IPS-18a (cell line): ENCODE measurements at regions not wholly inside any gene's neighbourhood (a gene's known extent, or its start where the extent isn't known, plus 50 kb on each side); places are given as distances from the start of the nearest gene placed in this dataset.

Source experiments
- H3K27ac ChIP-seq: one replicate; pipeline ENCODE4 v1.5.1; 2013; ENCODE audit warnings: low read length
- H3K27me3 ChIP-seq: one replicate; pipeline ENCODE4 v1.6.1; 2013; ENCODE audit warnings: mild to moderate bottlenecking, low read length; ENCODE audit not compliant: control insufficient read depth, insufficient read depth
- H3K36me3 ChIP-seq: one replicate; pipeline ENCODE4 v1.6.1; 2013; ENCODE audit warnings: low read depth, low read length; ENCODE audit not compliant: control insufficient read depth
- H3K4me1 ChIP-seq: one replicate; pipeline ENCODE4 v1.6.1; 2013; ENCODE audit warnings: low read depth, low read length; ENCODE audit not compliant: control insufficient read depth
- H3K4me3 ChIP-seq: one replicate; pipeline ENCODE4 v1.5.1; 2013; ENCODE audit warnings: low read length
- H3K9ac ChIP-seq: one replicate; pipeline ENCODE4 v1.6.1; 2013; ENCODE audit warnings: mild to moderate bottlenecking, low read length, moderate library complexity
- H3K9me3 ChIP-seq: one replicate; pipeline ENCODE4 v1.6.1; 2013; ENCODE audit warnings: low read depth, low read length; ENCODE audit not compliant: control insufficient read depth

DNA sequence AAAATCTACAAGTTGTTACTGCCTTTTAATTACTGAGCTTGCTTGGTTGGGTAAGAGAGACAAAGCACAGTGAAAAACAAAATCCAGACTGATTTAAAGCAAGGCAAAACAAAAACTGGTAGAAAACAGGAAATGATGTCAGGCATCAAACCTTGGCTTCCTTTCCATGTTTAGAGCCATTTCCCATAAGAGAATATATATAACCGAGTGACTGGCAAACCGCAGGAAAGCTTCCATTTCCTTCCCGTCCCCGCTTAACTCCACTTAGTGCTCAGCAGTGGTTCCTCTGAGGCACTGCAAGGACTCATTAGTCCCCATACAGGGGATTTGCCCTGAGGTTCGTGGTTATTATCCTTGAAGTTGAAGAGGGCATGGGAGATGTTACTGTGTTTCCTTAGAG lies 446.3 kb downstream of the LPIN1 start:
- no peak overlapping the region for H3K9ac ChIP-seq
- no peaks in the 10 kb centered on the region for H3K4me1 ChIP-seq
- no peak overlapping the region for H3K27ac ChIP-seq
- no peaks in the 10 kb centered on the region for H3K27me3 ChIP-seq
- no peak overlapping the region for H3K4me3 ChIP-seq
- no peaks in the 10 kb centered on the region for H3K36me3 ChIP-seq
- no peaks in the 10 kb centered on the region for H3K9me3 ChIP-seq

DNA sequence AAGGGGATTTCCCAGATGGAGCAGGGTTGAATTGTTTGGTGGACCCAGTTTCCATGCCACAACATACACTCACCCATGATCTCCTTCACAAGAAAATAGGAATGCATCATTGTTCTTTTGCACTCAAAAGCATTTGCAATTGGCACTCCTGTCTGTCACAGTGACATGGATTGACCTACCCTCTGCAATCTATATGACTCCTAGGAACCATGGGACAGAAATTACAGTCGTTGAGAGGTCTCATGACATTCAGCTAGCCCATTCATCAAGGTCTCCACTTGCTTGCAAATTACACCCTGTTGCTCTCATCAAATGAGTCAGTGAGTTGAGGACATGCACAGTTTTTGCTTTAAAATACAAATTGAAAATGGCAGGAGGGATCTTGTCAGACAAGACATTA lies 448.5 kb downstream of the LPIN1 start:
- no peaks in the 10 kb centered on the region for H3K27me3 ChIP-seq
- no peaks in the 10 kb centered on the region for H3K36me3 ChIP-seq
- no peak overlapping the region for H3K4me3 ChIP-seq
- H3K9me3 ChIP-seq, result no peaks in the 10 kb centered on the region
- no peaks in the 10 kb centered on the region for H3K4me1 ChIP-seq
- no peak overlapping the region for H3K27ac ChIP-seq
- H3K9ac ChIP-seq, result no peak overlapping the region

- H3K9me3 ChIP-seq, result no peaks in the 10 kb centered on the region
- no peak overlapping the region for H3K9ac ChIP-seq
- H3K27me3 ChIP-seq, result no peaks in the 10 kb centered on the region
- no peaks in the 10 kb centered on the region for H3K4me1 ChIP-seq
- H3K36me3 ChIP-seq, result no peaks in the 10 kb centered on the region
- H3K27ac ChIP-seq, result no peak overlapping the region
- H3K4me3 ChIP-seq, result no peak overlapping the region
These were observed 450.1 kb downstream of the LPIN1 start for GRCh38 chr2:12196495-12196894.

GRCh38 chr2:12197133-12197532 lies 450.7 kb downstream of the LPIN1 start:
- no peaks in the 10 kb centered on the region for H3K4me1 ChIP-seq
- no peak overlapping the region for H3K4me3 ChIP-seq
- no peak overlapping the region for H3K27ac ChIP-seq
- no peaks in the 10 kb centered on the region for H3K9me3 ChIP-seq
- H3K36me3 ChIP-seq, result no peaks in the 10 kb centered on the region
- H3K9ac ChIP-seq, result no peak overlapping the region
- no peaks in the 10 kb centered on the region for H3K27me3 ChIP-seq

- H3K9me3 ChIP-seq, result no peaks in the 10 kb centered on the region
- H3K36me3 ChIP-seq, result no peaks in the 10 kb centered on the region
- no peaks in the 10 kb centered on the region for H3K4me1 ChIP-seq
- no peaks in the 10 kb centered on the region for H3K27me3 ChIP-seq
- H3K9ac ChIP-seq, result no peak overlapping the region
- no peak overlapping the region for H3K27ac ChIP-seq
- H3K4me3 ChIP-seq, result no peak overlapping the region
These were observed 453.2 kb downstream of the LPIN1 start for GRCh38 chr2:12199491-12200211.

DNA sequence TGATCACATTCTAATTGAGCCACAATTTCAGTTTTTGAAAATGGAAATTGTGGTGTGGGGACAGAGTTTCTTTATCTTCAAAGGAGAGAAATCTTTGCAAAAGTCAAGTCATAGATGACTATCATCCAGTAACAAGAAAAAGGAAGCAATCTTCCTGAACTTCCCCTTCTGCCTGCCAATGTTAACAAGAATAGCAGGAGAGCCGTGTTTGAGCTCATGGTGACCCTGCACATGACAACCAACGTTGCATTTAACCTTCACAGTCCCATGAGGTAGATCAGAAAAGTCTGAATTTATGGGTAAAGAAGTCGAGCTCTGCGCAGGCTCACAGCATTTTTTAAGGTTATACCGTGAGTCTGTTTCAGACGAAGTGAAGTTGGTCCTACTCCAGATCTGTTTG lies 454.9 kb downstream of the LPIN1 start:
- Histone ChIP-seq H3K4me3 (no peak overlapping the region), H3K9ac (no peak overlapping the region), H3K27ac (no peak overlapping the region), H3K9me3 (no peaks in the 10 kb centered on the region), H3K36me3 (no peaks in the 10 kb centered on the region), H3K27me3 (no peaks in the 10 kb centered on the region), H3K4me1 (no peaks in the 10 kb centered on the region)

- Histone ChIP-seq H3K4me1 (no peaks in the 10 kb centered on the region), H3K36me3 (no peaks in the 10 kb centered on the region), H3K9ac (no peak overlapping the region), H3K9me3 (no peaks in the 10 kb centered on the region), H3K27me3 (no peaks in the 10 kb centered on the region), H3K4me3 (no peak overlapping the region), H3K27ac (no peak overlapping the region)
These were observed 456.1 kb downstream of the LPIN1 start for GRCh38 chr2:12202313-12203075.

- no peaks in the 10 kb centered on the region for H3K36me3 ChIP-seq
- H3K9me3 ChIP-seq, result no peaks in the 10 kb centered on the region
- no peaks in the 10 kb centered on the region for H3K4me1 ChIP-seq
- no peak overlapping the region for H3K4me3 ChIP-seq
- H3K27ac ChIP-seq, result no peak overlapping the region
- H3K9ac ChIP-seq, result no peak overlapping the region
- no peaks in the 10 kb centered on the region for H3K27me3 ChIP-seq
These were observed 457.1 kb downstream of the LPIN1 start for GRCh38 chr2:12203528-12203927.

GRCh38 chr2:12205086-12205485 lies 458.7 kb downstream of the LPIN1 start:
- no peaks in the 10 kb centered on the region for H3K27me3 ChIP-seq
- no peak overlapping the region for H3K27ac ChIP-seq
- no peaks in the 10 kb centered on the region for H3K36me3 ChIP-seq
- no peak overlapping the region for H3K9ac ChIP-seq
- H3K4me1 ChIP-seq, result no peaks in the 10 kb centered on the region
- H3K4me3 ChIP-seq, result no peak overlapping the region
- H3K9me3 ChIP-seq, result no peaks in the 10 kb centered on the region

- H3K36me3 ChIP-seq, result no peaks in the 10 kb centered on the region
- H3K4me1 ChIP-seq, result peaks cover 3% of the 10 kb centered on the region
- H3K4me3 ChIP-seq, result no peak overlapping the region
- no peaks in the 10 kb centered on the region for H3K27me3 ChIP-seq
- H3K9me3 ChIP-seq, result no peaks in the 10 kb centered on the region
- no peak overlapping the region for H3K27ac ChIP-seq
- H3K9ac ChIP-seq, result no peak overlapping the region
These were observed 461.1 kb downstream of the LPIN1 start for GRCh38 chr2:12207491-12207890.

DNA sequence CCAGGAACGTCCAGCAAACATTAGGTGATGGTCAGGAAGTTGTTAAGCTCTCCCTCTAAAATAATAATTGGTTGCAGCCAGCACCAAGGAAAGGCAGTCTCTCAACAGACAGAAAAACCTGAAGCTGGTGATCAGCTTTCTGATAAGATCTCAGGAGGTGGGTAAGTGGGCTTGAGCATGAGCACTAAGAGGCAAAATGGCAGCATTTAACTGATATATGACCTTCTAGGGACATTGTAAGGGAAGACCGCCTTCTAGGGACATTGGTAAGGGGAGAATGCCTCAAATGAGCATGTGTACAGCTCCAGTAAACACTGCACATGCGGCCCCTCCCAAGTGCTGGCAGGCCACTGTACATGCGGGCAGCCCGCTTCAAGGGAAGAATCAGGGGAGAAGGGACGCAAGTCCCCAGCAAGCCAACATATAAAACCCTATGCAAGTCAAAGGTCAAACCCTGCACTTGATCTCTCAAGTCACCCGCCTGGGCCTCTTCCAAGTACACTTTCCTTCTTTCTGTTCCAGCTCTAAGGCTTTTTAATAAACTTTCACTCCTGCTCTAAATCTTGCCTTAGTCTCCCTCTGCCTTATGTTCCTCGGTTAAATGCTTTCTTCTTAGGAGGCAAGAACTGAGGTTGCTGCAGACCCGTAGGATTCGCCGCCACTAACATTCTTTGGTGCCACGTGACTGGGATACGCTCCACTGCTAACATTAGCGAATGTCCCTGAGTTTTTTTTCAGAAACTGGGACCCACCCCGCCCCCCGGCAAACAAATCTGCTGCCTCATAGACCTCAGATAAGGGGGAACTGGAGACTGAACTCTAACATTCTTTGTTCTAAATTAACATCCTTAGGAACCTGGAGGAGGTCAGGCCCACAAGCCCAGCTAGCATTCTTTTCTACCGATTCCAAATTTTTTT lies 463.8 kb downstream of the LPIN1 start:
- no peak overlapping the region for H3K27ac ChIP-seq
- no peaks in the 10 kb centered on the region for H3K27me3 ChIP-seq
- no peaks in the 10 kb centered on the region for H3K9me3 ChIP-seq
- H3K4me3 ChIP-seq, result no peak overlapping the region
- H3K9ac ChIP-seq, result no peak overlapping the region
- H3K36me3 ChIP-seq, result no peaks in the 10 kb centered on the region
- peaks cover 3% of the 10 kb centered on the region for H3K4me1 ChIP-seq
